Endothelial cell (in vitro differentiated cells): ENCODE measurements at regions not wholly inside any gene's neighbourhood (a gene's known extent, or its start where the extent isn't known, plus 50 kb on each side); places are given as distances from the start of the nearest gene placed in this dataset.
"Not testable (repeated sequence)": the region's sequence is repeated elsewhere in the genome, so short reads cannot be mapped to it uniquely, and the experiment has no call there.

Experiments
- DNase-seq: peaks from one replicate; pipeline ENCODE4 v3.0.0; 2021; ENCODE audit warnings: low spot score
- H3K27ac Mint-ChIP-seq: one replicate; pipeline ENCODE4 v1.8.0; 2021; ENCODE audit warnings: mixed read lengths, inconsistent platforms; ENCODE audit not compliant: unreplicated experiment
- H3K27me3 Mint-ChIP-seq: one replicate; pipeline ENCODE4 v1.8.0; 2021; ENCODE audit warnings: mild to moderate bottlenecking, moderate library complexity, mixed read lengths, inconsistent platforms; ENCODE audit not compliant: unreplicated experiment
- H3K36me3 Mint-ChIP-seq: one replicate; pipeline ENCODE4 v1.8.0; 2021; ENCODE audit warnings: mild to moderate bottlenecking, low read depth, mixed read lengths, inconsistent platforms; ENCODE audit not compliant: unreplicated experiment
- H3K4me1 Mint-ChIP-seq: one replicate; pipeline ENCODE4 v1.8.0; 2021; ENCODE audit warnings: mild to moderate bottlenecking, mixed read lengths, inconsistent platforms; ENCODE audit not compliant: unreplicated experiment
- H3K4me3 Mint-ChIP-seq: one replicate; pipeline ENCODE4 v1.8.0; 2021; ENCODE audit warnings: mild to moderate bottlenecking, mixed read lengths, inconsistent platforms; ENCODE audit not compliant: unreplicated experiment
- H3K9me3 Mint-ChIP-seq: one replicate; pipeline ENCODE4 v1.8.0; 2021; ENCODE audit warnings: mixed read lengths, inconsistent platforms; ENCODE audit not compliant: unreplicated experiment
- CTCF ChIP-seq: fragments of 200-600 bp; sonication (generic); IDR thresholded peaks from one replicate; pipeline ENCODE4 v1.5.0; 2021; ENCODE audit warnings: antibody characterized with exemption; ENCODE audit not compliant: unreplicated experiment

- no peak for TF ChIP-seq CTCF
- H3K4me1 Mint-ChIP-seq, result no peaks in the 10 kb centered on the region
- no peaks in the 10 kb centered on the region for H3K27me3 Mint-ChIP-seq
- no peak for DNase-seq
- no peaks in the 10 kb centered on the region for H3K36me3 Mint-ChIP-seq
- no peaks in the 10 kb centered on the region for H3K9me3 Mint-ChIP-seq
- H3K4me3 Mint-ChIP-seq, result no peak overlapping the region
- H3K27ac Mint-ChIP-seq, result no peak overlapping the region
Observed at GRCh38 chr2:175597286-175597685, 404.8 kb downstream of the LNPK start.

DNA sequence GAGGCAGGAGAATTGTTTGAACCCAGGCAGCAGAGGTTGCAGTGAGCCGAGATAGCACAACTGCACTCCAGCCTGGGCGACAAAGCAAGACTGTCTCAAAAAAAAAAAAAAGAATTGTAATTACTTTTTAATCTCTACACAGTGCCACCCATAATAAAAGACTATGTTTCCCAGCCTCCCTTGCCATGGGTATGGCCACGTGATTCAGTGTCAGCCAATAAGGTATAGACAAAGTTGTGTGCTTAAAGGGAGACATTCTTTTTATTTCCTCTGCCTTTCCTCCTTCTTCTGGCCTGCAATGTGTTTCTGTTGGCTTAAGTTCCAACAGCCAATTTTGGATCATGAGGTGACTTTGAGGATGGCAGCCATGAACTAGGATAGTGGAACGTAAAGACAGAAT, 406.9 kb downstream of the LNPK start:
- no peaks in the 10 kb centered on the region for H3K27me3 Mint-ChIP-seq
- H3K4me1 Mint-ChIP-seq, result no peaks in the 10 kb centered on the region
- no peak overlapping the region for H3K4me3 Mint-ChIP-seq
- no peaks in the 10 kb centered on the region for H3K36me3 Mint-ChIP-seq
- DNase-seq, result no peak
- no peak for TF ChIP-seq CTCF
- H3K27ac Mint-ChIP-seq, result no peak overlapping the region
- no peaks in the 10 kb centered on the region for H3K9me3 Mint-ChIP-seq

DNA sequence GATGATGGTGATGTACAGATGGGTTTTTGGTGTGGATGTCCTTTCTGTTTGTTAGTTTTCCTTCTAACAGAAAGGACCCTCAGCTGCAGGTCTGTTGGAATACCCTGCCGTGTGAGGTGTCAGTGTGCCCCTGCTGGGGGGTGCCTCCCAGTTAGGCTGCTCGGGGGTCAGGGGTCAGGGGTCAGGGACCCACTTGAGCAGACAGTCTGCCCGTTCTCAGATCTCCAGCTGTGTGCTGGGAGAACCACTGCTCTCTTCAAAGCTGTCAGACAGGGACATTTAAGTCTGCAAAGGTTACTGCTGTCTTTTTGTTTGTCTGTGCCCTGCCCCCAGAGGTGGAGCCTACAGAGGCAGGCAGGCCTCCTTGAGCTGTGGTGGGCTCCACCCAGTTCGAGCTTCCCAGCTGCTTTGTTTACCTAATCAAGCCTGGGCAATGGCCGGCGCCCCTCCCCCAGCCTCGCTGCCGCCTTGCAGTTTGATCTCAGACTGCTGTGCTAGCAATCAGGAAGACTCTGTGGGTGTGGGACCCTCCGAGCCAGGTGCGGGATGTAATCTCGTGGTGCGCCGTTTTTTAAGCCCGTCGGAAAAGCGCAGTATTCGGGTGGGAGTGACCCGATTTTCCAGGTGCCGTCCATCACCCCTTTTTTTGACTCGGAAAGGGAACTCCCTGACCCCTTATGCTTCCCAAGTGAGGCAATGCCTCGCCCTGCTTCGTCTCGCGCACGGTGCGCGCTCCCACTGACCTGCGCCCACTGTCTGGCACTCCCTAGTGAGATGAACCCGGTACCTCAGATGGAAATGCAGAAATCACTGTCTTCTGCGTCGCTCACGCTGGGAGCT, 408.2 kb downstream of the LNPK start:
- not testable (repeated sequence) for H3K27ac Mint-ChIP-seq, H3K9me3 Mint-ChIP-seq, H3K27me3 Mint-ChIP-seq, H3K4me3 Mint-ChIP-seq, H3K4me1 Mint-ChIP-seq, H3K36me3 Mint-ChIP-seq, DNase-seq

DNA sequence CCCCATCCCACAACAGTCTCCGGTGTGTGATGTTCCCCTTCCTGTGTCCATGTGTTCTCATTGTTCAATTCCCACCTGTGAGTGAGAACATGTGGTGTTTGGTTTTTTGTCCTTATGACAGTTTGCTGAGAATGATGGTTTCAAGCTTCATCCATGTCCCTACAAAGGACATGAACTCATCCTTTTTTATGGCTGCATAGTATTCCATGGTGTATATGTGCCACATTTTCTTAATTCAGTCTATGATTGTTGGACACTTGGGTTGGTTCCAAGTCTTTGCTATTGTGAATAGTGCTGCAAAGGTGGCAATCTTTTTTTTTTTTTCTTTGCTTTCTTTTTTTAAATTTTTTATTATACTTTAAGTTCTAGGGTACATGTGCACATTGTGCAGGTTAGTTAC, 406.7 kb upstream of the ATP5MC3 start:
- DNase-seq, H3K27ac Mint-ChIP-seq, H3K9me3 Mint-ChIP-seq, H3K27me3 Mint-ChIP-seq, H3K4me1 Mint-ChIP-seq, H3K36me3 Mint-ChIP-seq, H3K4me3 Mint-ChIP-seq: not testable (repeated sequence)

GRCh38 chr2:175585496-175585895, 404.0 kb upstream of the ATP5MC3 start:
- Mint-ChIP-seq H3K27ac (no peak overlapping the region), H3K9me3 (no peaks in the 10 kb centered on the region), H3K36me3 (no peaks in the 10 kb centered on the region), H3K4me1 (no peaks in the 10 kb centered on the region), H3K27me3 (no peaks in the 10 kb centered on the region), H3K4me3 (no peak overlapping the region)
- no peak for TF ChIP-seq CTCF
- no peak for DNase-seq

DNA sequence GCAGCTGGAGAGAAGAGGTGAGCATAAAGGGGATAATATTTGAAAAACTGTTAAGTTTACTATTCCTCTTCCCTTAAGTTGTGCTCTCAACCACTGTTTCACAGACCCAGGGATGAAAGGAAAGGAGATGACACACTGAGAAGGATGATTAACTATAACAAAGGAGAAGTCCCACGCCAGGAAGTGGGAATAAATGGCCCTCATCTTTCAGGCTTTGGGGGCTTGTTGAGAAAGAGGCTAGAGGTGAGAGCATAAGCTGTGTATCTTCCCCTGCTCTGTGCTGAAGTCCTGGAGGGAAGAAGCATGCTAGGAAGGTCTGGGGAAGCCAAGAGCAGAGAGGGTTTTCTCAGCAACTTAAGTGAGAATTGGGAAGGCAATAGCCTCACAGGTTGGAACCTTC, 399.1 kb upstream of the ATP5MC3 start:
- DNase-seq, result no peak
- no peak for TF ChIP-seq CTCF
- Mint-ChIP-seq H3K9me3 (no peaks in the 10 kb centered on the region), H3K4me3 (no peak overlapping the region), H3K27ac (no peak overlapping the region), H3K4me1 (no peaks in the 10 kb centered on the region), H3K36me3 (no peaks in the 10 kb centered on the region), H3K27me3 (peaks cover 3% of the 10 kb centered on the region)
